ENCODE measurements at regions not wholly inside any gene's neighbourhood (a gene's known extent, or its start where the extent isn't known, plus 50 kb on each side); places are given as distances from the start of the nearest gene placed in this dataset.

GRCh38 chr6:85920782-85921181 lies 278.1 kb upstream of the SYNCRIP start:
- H3K9me2 ChIP-seq (replicated peaks; ENCODE audit: low read length): no peaks in the 10 kb centered on the region
- intact Hi-C loops (cut with micrococcal nuclease): loop anchor here (5.0 kb wide), 2 partner anchors 143 to 1107 kb away; no protein-coding TSS in a partner anchor

GRCh38 chr6:85917522-85917921 lies 274.8 kb upstream of the SYNCRIP start:
- Histone ChIP-seq H2AFZ (ENCODE audit: low read length) (no peak overlapping the region), H3K27me3 (ENCODE audit: low read length) (no peaks in the 10 kb centered on the region), H3K9me2 (replicated peaks; ENCODE audit: low read length) (no peaks in the 10 kb centered on the region), H3K9ac (ENCODE audit: low read length) (no peak overlapping the region), H4K20me1 (ENCODE audit: low read length) (no peaks in the 10 kb centered on the region), H3K36me3 (ENCODE audit: low read depth, low read length) (no peaks in the 10 kb centered on the region), H3K4me1 (ENCODE audit: insufficient read depth, low read length) (no peaks in the 10 kb centered on the region), H3K4me3 (ENCODE audit: low read length) (no peak overlapping the region), H3K4me2 (ENCODE audit: low read length) (no peak overlapping the region), H3K27ac (ENCODE audit: low read length) (no peak overlapping the region), H3F3A (ENCODE audit: low read length, unreplicated experiment) (no peaks in the 10 kb centered on the region), H3K9me3 (ENCODE audit: low read length) (no peaks in the 10 kb centered on the region), H3K79me2 (ENCODE audit: low read length) (no peaks in the 10 kb centered on the region)
- BruUV-seq (replicated peaks): no TSS peak
- no peak for DNase-seq
- CTCF ChIA-PET: interaction anchor here (0.6 kb wide), 1 partner anchor 17 kb away, joined by 3 read pairs; no protein-coding TSS in a partner anchor
- no peak for ATAC-seq
- TF ChIP-seq CTCF (conservative IDR thresholded peaks at IDR 0.05; ENCODE audit: low read depth, low read length): no peak
- intact Hi-C loops (cut with micrococcal nuclease): no loop called here
- POLR2A ChIA-PET (ENCODE audit: unreplicated experiment): no interaction called here

More at GRCh38 chr6:85920782-85921181, 278.1 kb upstream of the SYNCRIP start:
- Histone ChIP-seq H4K20me1 (ENCODE audit: low read length) (no peaks in the 10 kb centered on the region), H3K79me2 (ENCODE audit: low read length) (no peaks in the 10 kb centered on the region), H3K9me3 (ENCODE audit: low read length) (no peaks in the 10 kb centered on the region), H3K9ac (ENCODE audit: low read length) (no peak overlapping the region), H3K4me3 (ENCODE audit: low read length) (no peak overlapping the region), H3F3A (ENCODE audit: low read length, unreplicated experiment) (no peaks in the 10 kb centered on the region), H3K4me1 (ENCODE audit: insufficient read depth, low read length) (no peaks in the 10 kb centered on the region), H3K4me2 (ENCODE audit: low read length) (no peak overlapping the region), H3K27me3 (ENCODE audit: low read length) (no peaks in the 10 kb centered on the region), H3K36me3 (ENCODE audit: low read depth, low read length) (no peaks in the 10 kb centered on the region), H2AFZ (ENCODE audit: low read length) (no peak overlapping the region), H3K27ac (ENCODE audit: low read length) (no peak overlapping the region)
- no TSS peak for BruUV-seq (replicated peaks)
- peak; percentile 11 for DNase-seq
- CTCF ChIA-PET: no interaction called here
- TF ChIP-seq EZH2phosphoT487 (IDR thresholded peaks at IDR 0.05; ENCODE audit: borderline replicate concordance, low read length): no peak
- TF ChIP-seq EZH2 (IDR thresholded peaks at IDR 0.05; ENCODE audit: low read length, unreplicated experiment): no peak
- no peak for TF ChIP-seq CTCF (conservative IDR thresholded peaks at IDR 0.05; ENCODE audit: low read depth, low read length)
- POLR2A ChIA-PET (ENCODE audit: unreplicated experiment): no interaction called here
- ATAC-seq: no peak

GRCh38 chr6:85913001-85913400 lies 270.3 kb upstream of the SYNCRIP start:
- no peak overlapping the region for H3K4me2 ChIP-seq (ENCODE audit: low read length)
- DNase-seq (no peak), ATAC-seq (no peak)
- H3K27me3 ChIP-seq (ENCODE audit: low read length): no peaks in the 10 kb centered on the region
- intact Hi-C loops (cut with micrococcal nuclease): no loop called here
- no peak overlapping the region for H3K27ac ChIP-seq (ENCODE audit: low read length)
- BruUV-seq (replicated peaks): no TSS peak
- H3K4me3 ChIP-seq (ENCODE audit: low read length): no peak overlapping the region
- no peaks in the 10 kb centered on the region for H3K9me2 ChIP-seq (replicated peaks; ENCODE audit: low read length)
- H3K9ac ChIP-seq (ENCODE audit: low read length): no peak overlapping the region
- ChIA-PET POLR2A (ENCODE audit: unreplicated experiment) (no interaction called here), CTCF (interaction anchor here (0.7 kb wide), 1 partner anchor 15 kb away, joined by 3 read pairs; no protein-coding TSS in a partner anchor)
- no peaks in the 10 kb centered on the region for H4K20me1 ChIP-seq (ENCODE audit: low read length)
- H2AFZ ChIP-seq (ENCODE audit: low read length): no peak overlapping the region
- H3K9me3 ChIP-seq (ENCODE audit: low read length): no peaks in the 10 kb centered on the region
- TF ChIP-seq EZH2 (IDR thresholded peaks at IDR 0.05; ENCODE audit: low read length, unreplicated experiment) (no peak), EZH2phosphoT487 (IDR thresholded peaks at IDR 0.05; ENCODE audit: borderline replicate concordance, low read length) (no peak), CTCF (conservative IDR thresholded peaks at IDR 0.05; ENCODE audit: low read depth, low read length) (no peak)
- H3K36me3 ChIP-seq (ENCODE audit: low read depth, low read length): no peaks in the 10 kb centered on the region
- no peaks in the 10 kb centered on the region for H3F3A ChIP-seq (ENCODE audit: low read length, unreplicated experiment)
- H3K4me1 ChIP-seq (ENCODE audit: insufficient read depth, low read length): no peaks in the 10 kb centered on the region
- no peaks in the 10 kb centered on the region for H3K79me2 ChIP-seq (ENCODE audit: low read length)

Data from PC-3 (cell line).